HG03095 (cell line): ENCODE measurements at regions not wholly inside any gene's neighbourhood (a gene's known extent, or its start where the extent isn't known, plus 50 kb on each side); places are given as distances from the start of the nearest gene placed in this dataset.

Experiments used
- ATAC-seq: cut with Tn5 transposase; IDR thresholded peaks from one replicate; pipeline ENCODE4 v1.9.1; 2021; ENCODE audit warnings: moderate library complexity; ENCODE audit not compliant: unreplicated experiment

DNA sequence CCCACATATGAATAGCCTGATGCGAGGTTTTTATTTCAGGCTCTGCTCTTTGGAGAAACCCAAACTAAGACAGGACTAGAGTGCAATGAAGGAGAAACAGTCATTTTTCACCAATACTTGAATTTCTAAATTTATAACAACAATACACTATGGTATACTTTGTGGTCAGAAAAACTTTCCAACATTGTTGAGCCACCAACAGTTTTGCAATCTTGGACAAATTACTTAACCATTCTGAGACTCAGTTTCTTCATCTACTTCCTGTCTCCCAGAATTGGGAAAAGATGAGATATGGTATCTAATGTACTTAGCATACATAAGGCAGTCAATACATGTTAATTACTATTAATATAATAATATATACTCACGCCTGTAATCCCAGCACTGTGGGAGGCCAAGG is 519.8 kb upstream of the PLXNA2 start:
- ATAC-seq: no peak

- ATAC-seq: no peak
Observed at GRCh38 chr1:208766832-208767231, 522.6 kb upstream of the PLXNA2 start.

GRCh38 chr1:208767816-208768215 is 523.6 kb upstream of the PLXNA2 start:
- no peak for ATAC-seq

DNA sequence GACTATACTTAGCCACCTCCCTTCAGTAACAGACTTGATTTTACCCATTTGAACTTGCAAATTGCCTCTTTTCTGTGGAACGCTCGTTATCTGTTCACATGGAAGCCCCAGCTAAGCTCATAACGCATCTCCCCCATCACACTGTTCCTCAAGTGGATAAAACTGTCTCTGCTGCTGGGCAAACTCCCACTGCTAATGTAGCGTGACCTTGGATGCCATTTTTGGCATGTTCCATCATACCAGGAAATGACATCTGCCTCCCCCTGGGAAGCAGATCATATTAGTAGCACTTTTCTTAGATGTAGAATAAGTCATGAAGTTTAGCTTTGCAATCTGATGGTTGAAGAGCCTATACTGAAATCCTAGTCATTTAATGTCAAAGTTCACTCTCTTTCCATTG is 528.7 kb upstream of the PLXNA2 start:
- ATAC-seq: no peak

DNA sequence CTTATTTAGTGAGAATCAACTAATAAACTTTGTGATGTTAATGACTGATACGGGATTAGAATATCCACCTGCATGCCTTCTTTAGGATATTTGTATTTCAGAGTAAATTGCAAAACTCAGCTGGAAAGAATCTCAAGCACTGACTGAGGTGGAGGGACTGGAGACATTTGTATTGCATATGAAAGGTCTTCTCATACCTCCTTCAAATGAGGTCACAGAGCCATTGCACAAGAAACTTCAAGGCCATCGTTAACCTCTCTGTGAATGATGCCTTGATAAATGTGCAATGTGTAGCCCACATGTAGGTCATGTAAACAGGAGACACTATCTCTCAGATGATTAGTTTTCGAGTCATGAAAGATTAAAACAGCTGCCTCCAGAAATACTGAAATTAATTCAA is 531.7 kb upstream of the PLXNA2 start:
- ATAC-seq: no peak

DNA sequence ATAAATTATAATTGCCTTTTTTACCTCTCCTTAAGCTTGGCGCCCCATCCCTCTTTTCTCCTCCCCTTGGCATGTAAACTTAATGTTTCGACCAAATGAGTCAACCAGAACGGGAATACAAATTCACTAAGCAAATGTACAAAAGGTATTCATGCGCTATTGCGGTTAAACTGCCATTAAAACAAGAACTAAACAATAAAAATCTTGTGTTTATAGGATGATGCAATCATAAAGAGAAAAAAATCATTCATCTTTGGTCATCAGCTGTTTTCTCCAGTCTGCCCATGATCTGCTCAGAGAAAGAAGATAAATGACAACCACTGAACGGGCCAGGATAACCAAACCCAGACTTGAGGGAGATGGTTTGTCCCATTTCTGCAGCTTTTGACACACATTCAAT is 534.2 kb upstream of the PLXNA2 start:
- ATAC-seq: no peak

GRCh38 chr1:208781391-208782045 is 537.3 kb upstream of the PLXNA2 start:
- no peak for ATAC-seq

DNA sequence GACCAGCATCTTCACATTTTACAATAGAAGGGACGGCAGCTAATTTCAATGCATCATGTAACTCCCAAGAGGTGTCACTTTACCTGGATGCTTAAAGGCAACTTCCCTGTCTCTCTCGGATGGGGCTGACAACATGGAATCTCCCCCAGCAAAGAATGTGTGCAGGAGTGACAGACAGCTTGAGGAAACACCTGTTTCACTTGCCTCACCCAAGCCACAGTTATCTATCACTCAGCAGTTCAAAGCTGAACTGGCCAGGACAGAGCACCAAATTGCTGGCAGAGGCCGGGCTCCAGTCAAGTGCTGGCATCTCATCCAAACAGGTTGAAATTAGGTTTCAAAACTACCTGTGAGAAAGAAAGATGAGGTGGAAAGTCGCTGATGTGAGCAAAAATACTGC is 538.0 kb upstream of the PLXNA2 start:
- ATAC-seq: no peak

DNA sequence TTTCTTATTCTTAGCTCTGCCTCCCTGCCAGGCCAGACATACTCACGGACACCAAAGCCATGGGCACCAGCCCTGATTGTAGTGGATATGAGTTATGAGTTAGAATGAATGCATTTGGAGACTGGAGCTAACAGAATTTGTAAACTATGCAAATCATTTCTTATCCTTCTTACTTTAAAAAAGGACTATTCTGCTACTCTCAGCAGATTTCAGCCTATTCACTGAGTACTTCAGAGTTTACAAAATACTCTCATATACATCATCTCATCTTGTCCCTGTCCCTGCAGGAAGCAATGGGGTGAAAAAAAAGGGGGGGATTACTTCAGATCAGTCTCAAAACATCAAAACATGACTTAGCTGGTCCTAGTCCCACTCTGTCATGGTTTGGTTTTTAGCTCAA is 541.4 kb upstream of the PLXNA2 start:
- ATAC-seq: no peak

GRCh38 chr1:208787219-208787618 is 543.0 kb upstream of the PLXNA2 start:
- no peak for ATAC-seq

DNA sequence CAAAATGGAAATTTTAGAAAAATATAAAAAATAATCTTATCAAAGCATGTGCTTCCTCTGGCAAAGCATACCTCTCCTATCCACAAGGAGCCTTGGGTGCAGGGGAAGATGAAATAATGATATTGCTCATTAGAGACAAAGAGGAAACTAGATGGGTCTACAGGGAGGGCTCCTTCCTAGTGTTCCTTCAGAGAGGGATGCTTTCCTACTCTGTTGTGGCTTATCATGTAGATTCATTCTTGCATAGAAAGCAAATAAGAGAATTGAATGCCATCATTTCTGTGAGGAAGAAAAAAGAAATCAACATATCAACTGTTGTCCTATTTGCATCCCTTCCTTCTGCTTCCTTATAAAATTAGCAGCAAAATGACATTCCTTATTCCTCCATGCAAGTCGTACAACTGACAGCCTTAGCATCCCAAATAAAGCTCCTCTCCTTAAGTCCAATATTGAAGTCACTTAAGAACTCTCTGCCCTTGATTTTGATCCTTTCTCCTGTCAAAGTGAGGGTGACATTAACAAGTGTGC is 543.9 kb upstream of the PLXNA2 start:
- no peak for ATAC-seq

DNA sequence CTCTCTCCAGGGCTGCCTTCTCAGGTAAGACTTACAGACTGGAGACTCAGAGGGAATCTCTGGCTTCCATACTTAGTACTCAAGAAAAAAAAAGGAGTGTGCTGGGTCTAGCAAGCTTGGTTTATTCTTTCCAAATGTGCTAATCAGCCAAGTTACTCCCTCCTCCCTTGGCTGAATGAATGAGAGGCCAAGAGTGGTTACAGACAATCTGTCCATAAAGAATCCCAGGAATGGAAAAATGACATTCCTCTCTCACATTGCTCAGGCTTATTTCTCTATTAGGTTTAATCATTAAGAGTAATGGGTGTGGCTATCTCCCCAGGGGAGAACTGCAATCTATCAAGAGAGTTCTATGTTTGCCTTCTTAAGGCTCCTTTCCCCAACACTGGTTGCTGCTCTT is 547.3 kb upstream of the PLXNA2 start:
- no peak for ATAC-seq

GRCh38 chr1:208793861-208794345 is 549.7 kb upstream of the PLXNA2 start:
- ATAC-seq: no peak

DNA sequence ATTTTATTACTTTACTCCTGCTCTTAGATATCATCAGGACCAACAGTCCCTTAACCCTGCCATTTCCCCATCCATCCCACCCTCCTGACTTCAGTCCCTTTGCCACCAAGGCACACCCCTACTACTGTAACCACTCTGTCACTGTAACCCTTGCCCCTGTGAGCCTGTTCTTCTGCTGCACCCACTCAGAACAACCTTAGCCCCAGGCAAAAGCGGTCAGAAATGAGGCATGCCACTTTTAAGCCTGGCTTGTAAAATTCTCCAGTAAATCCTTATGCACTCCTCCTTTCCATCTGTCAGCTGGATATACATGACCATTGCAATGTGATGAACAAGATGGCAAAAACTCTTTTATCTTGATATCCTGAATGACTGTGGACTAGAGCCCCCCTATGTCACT is 555.0 kb upstream of the PLXNA2 start:
- no peak for ATAC-seq

DNA sequence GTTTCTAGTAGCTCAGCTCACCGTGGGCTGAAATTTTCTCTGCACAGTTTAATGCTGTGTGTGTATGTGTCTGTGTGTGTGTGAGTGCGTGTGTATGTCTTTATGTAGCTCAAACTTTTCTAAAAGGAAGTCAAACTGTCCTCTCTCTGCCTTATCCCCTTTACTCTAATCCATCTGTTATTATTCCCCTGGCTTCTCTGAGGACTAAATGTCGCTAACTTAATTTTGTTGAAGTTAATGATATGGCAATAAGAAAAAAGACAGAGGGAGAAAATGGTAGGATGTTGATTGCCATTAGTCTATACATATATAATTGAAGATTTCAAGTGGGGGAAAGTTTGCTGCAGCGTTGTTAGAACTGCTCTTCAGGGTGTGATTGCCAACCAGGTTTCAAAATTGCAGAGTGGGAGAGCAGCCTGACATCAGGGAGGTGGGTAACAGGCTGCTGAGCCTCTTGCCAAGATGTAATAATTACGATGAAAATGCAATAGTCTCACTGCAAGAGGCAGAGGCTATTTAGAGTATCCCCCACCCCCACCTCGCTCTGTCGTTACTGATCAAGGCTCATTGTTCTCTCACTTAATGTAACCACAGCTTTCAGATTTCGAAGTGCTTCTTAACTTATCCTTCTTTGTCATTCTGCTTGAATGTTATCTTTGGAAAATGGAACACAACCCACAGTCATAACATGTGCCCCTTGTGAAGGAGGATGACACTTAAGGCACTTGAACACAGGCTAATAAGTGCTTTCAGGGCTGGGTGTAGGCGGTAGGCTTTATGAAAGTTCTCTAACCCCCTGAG is 559.0 kb upstream of the PLXNA2 start:
- no peak for ATAC-seq

GRCh38 chr1:208807446-208808127 is 563.4 kb upstream of the PLXNA2 start:
- ATAC-seq: no peak

GRCh38 chr1:208808301-208808700 is 564.1 kb upstream of the PLXNA2 start:
- ATAC-seq: no peak

DNA sequence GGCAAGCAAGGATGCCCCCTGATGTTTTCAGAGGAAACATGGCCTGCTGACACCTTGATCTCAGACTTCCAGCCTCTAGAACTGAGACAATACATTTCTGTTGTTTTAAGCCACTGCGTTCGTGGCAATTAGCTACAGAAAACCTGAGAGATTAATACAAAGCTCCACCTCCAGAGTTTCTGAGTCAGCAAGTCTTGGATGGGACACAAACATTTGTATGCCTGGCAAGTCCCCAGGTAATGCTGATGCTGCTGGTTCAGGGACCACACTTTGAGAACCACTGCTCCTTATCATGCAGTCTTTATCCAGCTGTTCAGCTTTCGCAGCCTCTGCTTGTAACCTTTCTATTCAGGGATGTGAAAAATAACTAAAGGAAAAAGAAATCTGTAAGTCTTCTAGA is 565.7 kb upstream of the PLXNA2 start:
- ATAC-seq: no peak

GRCh38 chr1:208818770-208819445 is 574.7 kb upstream of the PLXNA2 start:
- no peak for ATAC-seq

DNA sequence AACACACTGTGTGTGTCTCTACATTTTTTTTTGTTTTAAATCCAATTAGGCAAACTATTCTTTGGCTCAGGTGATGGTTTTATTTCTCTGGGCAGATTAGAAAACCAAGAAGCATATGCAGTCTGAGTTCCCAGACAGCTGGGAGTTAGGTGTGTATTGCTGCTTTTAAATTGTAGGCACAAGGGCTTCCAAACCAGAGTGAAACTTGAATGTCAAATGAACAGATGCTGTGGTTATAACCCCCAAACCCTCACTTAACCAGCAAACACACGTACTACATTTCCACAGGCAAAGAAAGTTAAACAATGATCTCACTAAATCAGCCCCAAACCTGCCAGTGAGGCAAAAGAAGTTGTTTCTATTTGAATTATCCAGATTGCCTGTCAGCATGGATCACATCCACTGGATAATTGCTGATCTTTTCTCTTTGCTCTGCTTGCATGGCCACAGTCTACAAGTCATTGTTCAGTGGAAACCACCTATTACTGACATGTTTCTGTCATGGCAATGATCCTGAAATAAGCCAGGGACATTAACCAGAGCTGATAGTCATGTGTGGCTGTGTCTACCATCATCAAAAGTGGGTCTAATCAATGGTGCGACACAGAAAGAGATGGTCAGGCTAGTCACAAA is 576.5 kb upstream of the PLXNA2 start:
- ATAC-seq: no peak

DNA sequence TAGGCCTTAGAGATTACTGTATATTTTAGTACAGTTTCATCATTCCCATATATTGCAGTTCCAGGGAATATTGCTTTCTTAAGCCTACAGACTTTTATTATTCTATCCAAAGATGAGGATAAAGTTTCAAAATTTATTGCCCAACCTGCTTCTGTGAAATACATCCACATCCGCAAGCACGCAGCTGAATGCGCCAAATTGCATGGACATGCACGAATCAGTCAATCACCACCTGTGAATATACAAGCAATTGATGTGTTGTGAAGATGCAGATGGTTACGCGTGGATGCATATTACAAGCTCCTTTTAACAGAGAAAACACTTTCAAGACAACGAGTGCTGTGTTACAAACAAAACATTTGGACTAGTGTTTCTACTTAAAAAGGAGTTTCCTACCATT is 577.8 kb upstream of the PLXNA2 start:
- ATAC-seq: no peak
